ENCODE measurements at regions not wholly inside any gene's neighbourhood (a gene's known extent, or its start where the extent isn't known, plus 50 kb on each side); places are given as distances from the start of the nearest gene placed in this dataset.

- DNase-seq (no peak), ATAC-seq (no peak)
- 77% methylated on average over 6 of the region's 6 CpGs for WGBS
- no peaks in the 10 kb centered on the region for H3K9me3 ChIP-seq (ENCODE audit: control insufficient read depth, low read length)
- no peak overlapping the region for H3K4me3 ChIP-seq (ENCODE audit: low read length)
- H3K27ac ChIP-seq (ENCODE audit: low read length): no peak overlapping the region
- H3K27me3 ChIP-seq (ENCODE audit: control insufficient read depth, insufficient read depth): no peaks in the 10 kb centered on the region
- intact Hi-C loops (cut with DNase I): no loop called here
- no peaks in the 10 kb centered on the region for H3K4me1 ChIP-seq (ENCODE audit: control insufficient read depth, insufficient read depth, low read length)
Observed at GRCh38 chr7:52826515-52827265, 208.7 kb upstream of the POM121L12 start.

- Histone ChIP-seq H3K27me3 (ENCODE audit: control insufficient read depth, insufficient read depth) (no peaks in the 10 kb centered on the region), H3K4me1 (ENCODE audit: control insufficient read depth, insufficient read depth, low read length) (no peaks in the 10 kb centered on the region), H3K9me3 (ENCODE audit: control insufficient read depth, low read length) (no peaks in the 10 kb centered on the region), H3K4me3 (ENCODE audit: low read length) (no peak overlapping the region), H3K27ac (ENCODE audit: low read length) (no peak overlapping the region)
- DNase-seq (no peak), ATAC-seq (no peak)
- whole genome bisulfite sequencing: 30% methylated on average over 3 of the region's 3 CpGs
- intact Hi-C loops (cut with DNase I): no loop called here
Observed at GRCh38 chr7:52825611-52826010, 209.8 kb upstream of the POM121L12 start.

- WGBS: 76% methylated on average over 1 of the region's 1 CpG
- intact Hi-C loops (cut with DNase I): no loop called here
- no peak overlapping the region for H3K4me3 ChIP-seq (ENCODE audit: low read length)
- no peaks in the 10 kb centered on the region for H3K27me3 ChIP-seq (ENCODE audit: control insufficient read depth, insufficient read depth)
- DNase-seq: no peak
- H3K27ac ChIP-seq (ENCODE audit: low read length): no peak overlapping the region
- ATAC-seq: no peak
- H3K9me3 ChIP-seq (ENCODE audit: control insufficient read depth, low read length): no peaks in the 10 kb centered on the region
- no peaks in the 10 kb centered on the region for H3K4me1 ChIP-seq (ENCODE audit: control insufficient read depth, insufficient read depth, low read length)
Observed at GRCh38 chr7:52811537-52811936, 223.9 kb upstream of the POM121L12 start.

- intact Hi-C loops (cut with DNase I): no loop called here
- DNase-seq (no peak), ATAC-seq (no peak)
- Histone ChIP-seq H3K27me3 (ENCODE audit: control insufficient read depth, insufficient read depth) (no peaks in the 10 kb centered on the region), H3K4me3 (ENCODE audit: low read length) (no peak overlapping the region), H3K9me3 (ENCODE audit: control insufficient read depth, low read length) (no peaks in the 10 kb centered on the region), H3K4me1 (ENCODE audit: control insufficient read depth, insufficient read depth, low read length) (no peaks in the 10 kb centered on the region), H3K27ac (ENCODE audit: low read length) (no peak overlapping the region)
- 90% methylated on average over 9 of the region's 9 CpGs for WGBS
Observed at GRCh38 chr7:52799817-52800216, 235.6 kb upstream of the POM121L12 start.

GRCh38 chr7:52797801-52798200, 237.6 kb upstream of the POM121L12 start:
- no peak for ATAC-seq
- WGBS: 65% methylated on average over 4 of the region's 4 CpGs
- no peaks in the 10 kb centered on the region for H3K9me3 ChIP-seq (ENCODE audit: control insufficient read depth, low read length)

GRCh38 chr7:52794621-52795020, 240.8 kb upstream of the POM121L12 start:
- Histone ChIP-seq H3K4me3 (ENCODE audit: low read length) (no peak overlapping the region), H3K27me3 (ENCODE audit: control insufficient read depth, insufficient read depth) (no peaks in the 10 kb centered on the region), H3K4me1 (ENCODE audit: control insufficient read depth, insufficient read depth, low read length) (no peaks in the 10 kb centered on the region), H3K9me3 (ENCODE audit: control insufficient read depth, low read length) (no peaks in the 10 kb centered on the region), H3K27ac (ENCODE audit: low read length) (no peak overlapping the region)
- WGBS: 95% methylated on average over 1 of the region's 1 CpG
- intact Hi-C loops (cut with DNase I): no loop called here
- ATAC-seq: no peak
- DNase-seq: no peak

More at GRCh38 chr7:52797801-52798200, 237.6 kb upstream of the POM121L12 start:
- Histone ChIP-seq H3K4me1 (ENCODE audit: control insufficient read depth, insufficient read depth, low read length) (no peaks in the 10 kb centered on the region), H3K27me3 (ENCODE audit: control insufficient read depth, insufficient read depth) (no peaks in the 10 kb centered on the region), H3K4me3 (ENCODE audit: low read length) (no peak overlapping the region), H3K27ac (ENCODE audit: low read length) (no peak overlapping the region)
- intact Hi-C loops (cut with DNase I): no loop called here
- no peak for DNase-seq

GRCh38 chr7:52791176-52791700, 244.2 kb upstream of the POM121L12 start:
- H3K4me3 ChIP-seq (ENCODE audit: low read length): no peak overlapping the region
- no peaks in the 10 kb centered on the region for H3K9me3 ChIP-seq (ENCODE audit: control insufficient read depth, low read length)
- intact Hi-C loops (cut with DNase I): no loop called here
- no peak for ATAC-seq
- H3K27me3 ChIP-seq (ENCODE audit: control insufficient read depth, insufficient read depth): no peaks in the 10 kb centered on the region
- DNase-seq: no peak
- 76% methylated on average over 4 of the region's 4 CpGs for WGBS
- H3K4me1 ChIP-seq (ENCODE audit: control insufficient read depth, insufficient read depth, low read length): no peaks in the 10 kb centered on the region
- H3K27ac ChIP-seq (ENCODE audit: low read length): no peak overlapping the region

GRCh38 chr7:52786174-52786573, 249.3 kb upstream of the POM121L12 start:
- Histone ChIP-seq H3K27me3 (ENCODE audit: control insufficient read depth, insufficient read depth) (no peaks in the 10 kb centered on the region), H3K27ac (ENCODE audit: low read length) (no peak overlapping the region), H3K4me1 (ENCODE audit: control insufficient read depth, insufficient read depth, low read length) (no peaks in the 10 kb centered on the region), H3K4me3 (ENCODE audit: low read length) (no peak overlapping the region), H3K9me3 (ENCODE audit: control insufficient read depth, low read length) (no peaks in the 10 kb centered on the region)
- 78% methylated on average over 3 of the region's 3 CpGs for WGBS
- intact Hi-C loops (cut with DNase I): no loop called here
- no peak for ATAC-seq
- no peak for DNase-seq

- intact Hi-C loops (cut with DNase I): no loop called here
- WGBS: 73% methylated on average over 5 of the region's 5 CpGs
- Histone ChIP-seq H3K4me1 (ENCODE audit: control insufficient read depth, insufficient read depth, low read length) (no peaks in the 10 kb centered on the region), H3K9me3 (ENCODE audit: control insufficient read depth, low read length) (no peaks in the 10 kb centered on the region), H3K4me3 (ENCODE audit: low read length) (no peak overlapping the region), H3K27me3 (ENCODE audit: control insufficient read depth, insufficient read depth) (no peaks in the 10 kb centered on the region), H3K27ac (ENCODE audit: low read length) (no peak overlapping the region)
- no peak for DNase-seq
- ATAC-seq: no peak
Observed at GRCh38 chr7:52782348-52782747, 253.1 kb upstream of the POM121L12 start.

- no peaks in the 10 kb centered on the region for H3K4me1 ChIP-seq (ENCODE audit: control insufficient read depth, insufficient read depth, low read length)
- no peak overlapping the region for H3K27ac ChIP-seq (ENCODE audit: low read length)
- DNase-seq: no peak
- intact Hi-C loops (cut with DNase I): no loop called here
- no peaks in the 10 kb centered on the region for H3K9me3 ChIP-seq (ENCODE audit: control insufficient read depth, low read length)
- H3K4me3 ChIP-seq (ENCODE audit: low read length): no peak overlapping the region
- no peaks in the 10 kb centered on the region for H3K27me3 ChIP-seq (ENCODE audit: control insufficient read depth, insufficient read depth)
- ATAC-seq: no peak
- WGBS: 85% methylated on average over 4 of the region's 4 CpGs
Observed at GRCh38 chr7:52781250-52781649, 254.2 kb upstream of the POM121L12 start.

GRCh38 chr7:52779004-52779403, 256.4 kb upstream of the POM121L12 start:
- no peak for DNase-seq
- Histone ChIP-seq H3K4me3 (ENCODE audit: low read length) (no peak overlapping the region), H3K9me3 (ENCODE audit: control insufficient read depth, low read length) (no peaks in the 10 kb centered on the region), H3K4me1 (ENCODE audit: control insufficient read depth, insufficient read depth, low read length) (no peaks in the 10 kb centered on the region), H3K27ac (ENCODE audit: low read length) (no peak overlapping the region), H3K27me3 (ENCODE audit: control insufficient read depth, insufficient read depth) (no peaks in the 10 kb centered on the region)
- intact Hi-C loops (cut with DNase I): no loop called here
- no peak for ATAC-seq
